Mammary epithelial cell (primary cell): ENCODE measurements at regions not wholly inside any gene's neighbourhood (a gene's known extent, or its start where the extent isn't known, plus 50 kb on each side); places are given as distances from the start of the nearest gene placed in this dataset.

Experiments
- CTCF ChIP-seq, 2 donors: IDR thresholded peaks in 1 of 2; conservative IDR thresholded peaks in 1 of 2; 2 replicates each; pipeline ENCODE4 v1.5.1; 2011 to 2012; ENCODE audit warnings: inconsistent platforms in 2 of 2, low read length in 2 of 2, mild to moderate bottlenecking in 2 of 2, control low read depth in 1 of 2, low read depth in 1 of 2; ENCODE audit not compliant: insufficient read depth in 1 of 2; ENCODE audit errors: extremely low read depth in 1 of 2
- EZH2 ChIP-seq: IDR thresholded peaks from 2 replicates; pipeline ENCODE4 v1.6.1; 2012; ENCODE audit warnings: low read length, inconsistent platforms, borderline replicate concordance

GRCh38 chr14:89565607-89566006, 148.6 kb upstream of the FOXN3 start:
- TF ChIP-seq CTCF (conservative IDR thresholded peaks at IDR 0.05 in 1 of 2, IDR thresholded peaks at IDR 0.05 in 1 of 2; ENCODE audit: extremely low read depth in 1 of 2, insufficient read depth in 1 of 2, low read depth in 1 of 2, low read length in 2 of 2) (no peak), EZH2 (no peak)
